H7 (cell line): ENCODE measurements at regions not wholly inside any gene's neighbourhood (a gene's known extent, or its start where the extent isn't known, plus 50 kb on each side); places are given as distances from the start of the nearest gene placed in this dataset.

Source experiments
- DNase-seq: peaks from one replicate; pipeline ENCODE4 v3.0.0; 2012
- H3K27me3 ChIP-seq: 2 replicates; pipeline ENCODE4 v1.6.0; 2011; ENCODE audit warnings: mild to moderate bottlenecking, low read length; ENCODE audit not compliant: control insufficient read depth, insufficient read depth
- H3K36me3 ChIP-seq: replicated peaks from 2 replicates; pipeline ENCODE4 v1.5.1; 2011; ENCODE audit warnings: low read length; ENCODE audit not compliant: control insufficient read depth, insufficient read depth
- H3K4me3 ChIP-seq: 2 replicates; pipeline ENCODE4 v1.5.1; 2011; ENCODE audit warnings: low read depth, mild to moderate bottlenecking, control low read depth, low read length, moderate library complexity; ENCODE audit not compliant: insufficient read depth

DNA sequence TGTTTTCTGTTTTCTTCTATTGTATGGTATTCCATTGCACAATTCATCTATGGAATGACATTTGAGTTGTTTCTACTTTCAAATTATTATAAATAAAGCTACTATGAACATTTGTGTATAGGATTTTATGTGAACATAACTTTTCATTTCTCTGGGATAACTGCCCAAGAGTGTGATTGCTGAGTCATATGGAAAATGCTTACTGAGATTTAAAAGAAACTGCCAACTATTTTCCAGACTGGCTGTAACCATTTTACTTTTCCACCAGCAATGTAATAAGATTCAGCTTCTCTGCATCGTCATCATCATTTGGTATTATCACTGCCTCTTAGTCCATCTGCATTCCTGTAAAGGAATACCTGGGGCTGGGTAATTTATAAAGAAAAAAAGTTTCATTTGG lies 779.6 kb upstream of the PRMT6 start:
- DNase-seq: no peak

DNA sequence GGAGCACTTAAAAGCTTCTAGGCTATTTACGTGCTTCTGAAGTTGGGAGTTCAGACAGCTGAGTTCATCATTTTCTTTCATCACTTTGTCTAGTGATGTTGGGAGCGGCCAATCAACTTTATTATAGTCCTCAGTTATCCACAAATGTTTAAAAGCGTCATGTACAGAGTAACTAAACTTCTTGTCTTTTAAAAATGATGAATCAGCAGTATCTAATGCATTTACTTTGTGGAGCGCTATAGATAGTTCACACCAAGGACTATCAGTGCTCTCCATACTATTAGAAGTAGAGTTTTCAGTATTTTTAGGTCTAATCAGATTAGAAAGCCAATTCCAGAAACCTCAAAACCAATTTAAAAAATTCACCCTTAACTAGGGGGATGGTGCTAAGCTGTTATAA lies 778.7 kb upstream of the PRMT6 start:
- Histone ChIP-seq H3K4me3 (no peak overlapping the region), H3K27me3 (no peaks in the 10 kb centered on the region), H3K36me3 (no peaks in the 10 kb centered on the region)
- DNase-seq: no peak

More for the DNA sequence above, 779.6 kb upstream of the PRMT6 start:
- H3K36me3 ChIP-seq: no peaks in the 10 kb centered on the region
- no peak overlapping the region for H3K4me3 ChIP-seq
- no peaks in the 10 kb centered on the region for H3K27me3 ChIP-seq

DNA sequence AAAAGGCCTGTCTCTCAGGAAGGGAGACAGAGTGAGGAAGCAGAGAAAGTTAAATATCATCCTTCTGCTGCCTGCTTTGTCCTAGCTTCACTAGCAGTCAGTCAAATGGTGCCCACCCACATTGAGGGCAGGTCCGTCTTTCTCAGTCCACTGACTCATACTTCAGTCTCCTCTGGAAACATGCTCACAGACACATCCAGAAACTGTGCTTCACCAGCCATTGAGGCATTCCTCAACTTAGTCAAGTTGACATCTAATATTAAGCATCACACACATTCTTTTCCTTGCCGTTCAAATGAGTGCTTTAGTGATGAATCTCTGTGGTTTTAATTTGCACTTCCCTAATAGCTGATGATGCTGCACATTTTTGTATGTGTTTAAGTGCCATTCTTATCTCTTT lies 777.8 kb upstream of the PRMT6 start:
- Histone ChIP-seq H3K36me3 (no peaks in the 10 kb centered on the region), H3K27me3 (no peaks in the 10 kb centered on the region), H3K4me3 (no peak overlapping the region)
- DNase-seq: no peak

DNA sequence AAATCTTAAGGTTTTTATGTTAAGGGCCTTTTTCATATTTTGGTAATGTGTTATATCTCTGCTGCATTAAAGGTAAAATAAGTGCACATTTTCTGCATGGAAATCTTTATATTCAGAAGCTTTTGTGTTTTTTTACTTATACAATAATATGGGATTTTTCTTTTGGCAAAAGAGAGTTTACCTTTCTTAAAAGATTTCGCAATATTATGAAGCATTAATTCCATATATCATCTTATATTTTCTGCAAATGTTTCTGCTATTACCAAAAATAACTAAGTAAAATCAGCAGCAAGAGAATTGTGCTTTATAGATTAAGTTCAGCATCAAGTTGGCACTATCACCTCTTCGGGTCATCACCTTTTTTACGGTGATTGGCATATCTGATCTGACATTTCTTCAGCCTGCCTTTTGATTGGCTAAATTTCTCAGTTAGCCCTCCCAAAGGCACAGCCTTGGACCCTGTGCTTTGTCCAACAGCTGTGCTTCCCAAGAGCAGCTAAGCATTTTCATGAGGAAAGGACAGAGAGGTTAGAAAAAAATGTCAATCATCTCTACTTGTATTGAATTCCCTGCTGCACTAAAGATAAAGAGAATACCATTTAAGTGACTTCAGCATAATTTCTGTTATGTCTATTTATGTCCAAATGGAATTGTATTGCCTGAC lies 767.1 kb upstream of the PRMT6 start:
- no peak for DNase-seq
- no peaks in the 10 kb centered on the region for H3K36me3 ChIP-seq

DNA sequence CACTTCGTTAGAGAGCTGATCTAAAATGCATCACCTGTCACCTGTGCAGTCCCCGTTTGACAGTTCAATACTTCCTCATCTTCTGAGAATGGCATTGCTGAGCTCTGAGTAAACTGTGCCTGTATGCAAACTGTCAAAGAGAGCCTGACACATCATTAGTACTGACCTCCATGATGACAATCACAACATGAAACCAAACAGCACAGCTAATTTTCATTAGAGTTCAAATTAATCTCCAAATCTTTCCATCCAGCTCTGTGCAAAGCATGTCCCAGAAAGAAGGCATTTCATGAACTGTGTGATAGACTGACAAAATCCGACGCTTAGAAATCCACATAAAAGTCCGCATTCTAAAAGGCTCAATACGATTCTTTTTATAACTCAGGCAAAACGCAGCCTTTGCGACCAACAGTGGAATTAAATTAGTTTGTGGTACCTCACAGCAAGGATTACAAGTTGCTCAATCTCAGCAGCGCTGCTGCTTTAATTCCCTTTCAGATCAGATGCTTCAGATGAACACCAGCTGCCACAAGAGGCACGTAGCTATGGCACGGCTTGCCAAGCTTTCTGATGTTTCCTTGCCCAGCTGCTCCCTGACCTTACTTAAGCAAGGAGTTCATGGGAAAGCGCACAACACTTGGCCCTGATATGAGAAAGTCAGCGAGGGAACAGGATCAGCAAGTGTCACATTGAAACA lies 765.5 kb upstream of the PRMT6 start:
- DNase-seq: no peak
- Histone ChIP-seq H3K36me3 (no peaks in the 10 kb centered on the region), H3K27me3 (no peaks in the 10 kb centered on the region), H3K4me3 (no peak overlapping the region)

More for the DNA sequence above, 767.1 kb upstream of the PRMT6 start:
- no peak overlapping the region for H3K4me3 ChIP-seq
- no peaks in the 10 kb centered on the region for H3K27me3 ChIP-seq

DNA sequence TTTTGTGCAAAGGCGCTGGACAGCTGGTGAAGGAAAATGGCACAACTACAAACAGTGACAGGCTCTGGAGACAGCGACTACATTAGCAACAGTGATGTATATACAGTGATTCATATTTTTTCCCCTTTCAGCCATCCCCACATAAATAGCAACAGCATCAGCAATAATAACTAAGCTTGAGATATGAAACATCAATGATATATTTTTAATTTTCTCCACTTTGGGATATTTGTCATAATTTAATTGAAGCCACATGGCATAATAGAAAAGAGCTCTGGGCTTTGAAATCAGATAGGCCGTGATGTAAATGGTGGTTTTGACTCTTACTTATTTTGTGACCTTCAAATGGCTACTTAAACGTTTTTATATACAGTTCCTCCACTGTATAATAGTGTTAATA lies 764.3 kb upstream of the PRMT6 start:
- Histone ChIP-seq H3K36me3 (no peaks in the 10 kb centered on the region), H3K4me3 (no peak overlapping the region), H3K27me3 (no peaks in the 10 kb centered on the region)
- no peak for DNase-seq

DNA sequence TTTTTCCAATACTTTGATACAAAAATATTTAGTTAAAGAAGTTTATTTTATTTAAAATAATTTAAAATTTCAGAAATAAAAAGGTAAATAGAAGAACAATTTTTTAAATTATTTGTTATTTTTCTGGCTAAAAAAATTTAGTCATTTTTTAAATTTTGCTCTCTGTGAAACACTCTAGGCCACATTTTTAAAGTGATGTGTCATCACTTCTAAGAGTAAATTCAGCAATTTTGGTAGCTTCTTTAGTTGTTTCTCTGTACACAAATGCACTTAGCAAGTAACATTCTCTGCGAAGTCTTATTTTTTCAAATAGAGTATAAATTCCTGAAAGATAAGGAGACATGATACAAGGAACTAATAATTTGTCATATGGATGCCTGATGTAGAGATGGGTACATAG lies 760.0 kb upstream of the PRMT6 start:
- Histone ChIP-seq H3K27me3 (no peaks in the 10 kb centered on the region), H3K4me3 (no peak overlapping the region), H3K36me3 (no peaks in the 10 kb centered on the region)
- DNase-seq: no peak

DNA sequence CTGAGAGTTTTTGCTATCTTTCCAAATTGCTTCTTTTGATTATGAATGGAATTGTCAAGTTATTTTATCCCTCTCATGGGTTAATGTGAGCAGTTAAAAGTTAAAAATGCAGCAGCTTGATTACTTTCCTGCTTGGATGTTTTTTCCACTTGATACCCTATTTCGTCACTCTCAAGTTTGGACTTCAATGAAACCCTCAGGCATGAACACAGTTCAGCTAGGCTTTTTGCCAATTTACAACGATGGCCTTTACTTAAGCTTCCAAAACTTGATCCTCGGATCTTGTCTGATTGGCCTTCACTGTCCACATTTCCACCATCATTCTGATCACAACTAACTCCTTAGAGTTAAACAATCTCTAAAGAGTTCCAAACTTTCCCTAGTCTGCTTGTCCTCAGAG lies 752.4 kb upstream of the PRMT6 start:
- Histone ChIP-seq H3K36me3 (no peaks in the 10 kb centered on the region), H3K4me3 (no peak overlapping the region), H3K27me3 (no peaks in the 10 kb centered on the region)
- no peak for DNase-seq

DNA sequence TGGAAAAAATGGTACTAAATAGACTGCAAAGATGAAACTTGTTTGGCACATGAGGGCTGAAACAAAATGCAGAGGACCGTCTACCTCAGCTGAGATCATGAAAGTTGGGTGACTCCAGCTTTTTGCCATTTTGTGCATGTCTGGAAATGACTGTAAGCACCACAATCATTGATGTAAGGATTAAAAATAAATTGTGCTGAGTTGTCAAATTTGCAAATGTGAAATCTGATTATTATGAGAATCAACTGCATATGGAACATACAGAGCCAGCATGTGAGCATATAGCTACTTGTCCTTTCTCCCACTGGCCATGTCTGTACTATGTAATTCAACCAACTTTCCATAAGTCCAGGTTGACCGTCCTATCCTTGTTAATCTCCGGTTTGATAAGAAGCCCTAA lies 736.9 kb upstream of the PRMT6 start:
- DNase-seq: no peak
- H3K36me3 ChIP-seq: no peaks in the 10 kb centered on the region
- H3K27me3 ChIP-seq: no peaks in the 10 kb centered on the region

DNA sequence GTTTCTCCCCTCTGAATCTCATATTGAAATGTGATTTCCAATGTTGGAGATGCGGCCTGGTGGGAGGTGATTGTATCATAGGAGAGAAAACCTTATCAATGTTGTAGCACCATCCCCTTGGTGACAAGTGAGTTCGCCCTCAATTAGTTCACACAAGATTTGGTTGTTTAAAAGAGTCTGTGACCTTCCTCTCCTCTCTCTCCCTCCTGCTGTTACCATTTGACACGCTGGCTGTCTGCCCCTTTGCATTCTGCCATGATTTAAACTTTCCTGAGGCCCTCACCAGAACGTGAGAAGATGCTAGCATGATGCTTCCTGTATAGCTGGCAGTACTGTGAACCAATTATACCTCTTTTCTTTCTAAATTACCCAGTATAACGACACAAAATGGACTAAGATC lies 730.9 kb upstream of the PRMT6 start:
- Histone ChIP-seq H3K27me3 (no peaks in the 10 kb centered on the region), H3K36me3 (no peaks in the 10 kb centered on the region), H3K4me3 (no peak overlapping the region)
- DNase-seq: no peak

More for the DNA sequence above, 736.9 kb upstream of the PRMT6 start:
- H3K4me3 ChIP-seq: no peak overlapping the region

DNA sequence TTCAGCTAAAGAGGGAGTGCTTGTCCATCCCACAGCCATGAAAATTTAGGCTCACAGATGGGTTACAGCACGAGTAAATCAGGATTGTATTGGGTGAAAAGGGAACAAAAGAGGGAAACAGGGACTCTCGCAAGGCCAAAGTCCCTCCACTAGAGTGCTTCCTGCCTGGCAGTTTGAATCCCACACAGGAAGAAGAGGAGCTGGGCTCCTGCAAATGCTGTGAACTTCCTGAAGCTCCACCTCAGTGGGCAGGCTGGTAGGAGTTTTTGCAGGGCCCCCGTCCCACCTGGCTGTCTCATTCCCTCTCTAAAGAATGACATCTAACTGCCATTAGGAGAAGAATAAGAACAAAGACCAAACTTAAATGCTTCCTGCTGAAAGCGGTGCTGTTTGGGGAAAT lies 712.0 kb upstream of the PRMT6 start:
- Histone ChIP-seq H3K4me3 (no peak overlapping the region), H3K36me3 (no peaks in the 10 kb centered on the region), H3K27me3 (no peaks in the 10 kb centered on the region)
- no peak for DNase-seq

DNA sequence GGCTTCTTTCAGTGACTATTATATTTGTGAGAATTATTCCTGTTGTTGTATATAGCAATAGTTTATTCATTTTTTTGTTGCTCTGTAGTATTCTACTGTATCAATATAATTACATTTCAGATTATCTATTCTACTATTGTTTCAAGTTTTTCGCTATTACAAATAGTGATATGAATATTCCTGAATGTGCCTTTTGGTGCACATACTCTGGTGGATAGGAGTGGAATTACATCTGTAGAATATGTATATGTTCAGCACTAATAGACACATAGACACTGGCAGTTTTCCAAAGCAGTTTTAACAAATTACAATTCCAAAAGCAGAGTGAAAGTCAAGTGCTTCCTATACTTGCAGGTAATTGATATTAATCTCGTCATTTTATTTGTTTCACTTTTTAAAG lies 696.2 kb upstream of the PRMT6 start:
- Histone ChIP-seq H3K4me3 (no peak overlapping the region), H3K36me3 (no peaks in the 10 kb centered on the region), H3K27me3 (no peaks in the 10 kb centered on the region)
- no peak for DNase-seq

DNA sequence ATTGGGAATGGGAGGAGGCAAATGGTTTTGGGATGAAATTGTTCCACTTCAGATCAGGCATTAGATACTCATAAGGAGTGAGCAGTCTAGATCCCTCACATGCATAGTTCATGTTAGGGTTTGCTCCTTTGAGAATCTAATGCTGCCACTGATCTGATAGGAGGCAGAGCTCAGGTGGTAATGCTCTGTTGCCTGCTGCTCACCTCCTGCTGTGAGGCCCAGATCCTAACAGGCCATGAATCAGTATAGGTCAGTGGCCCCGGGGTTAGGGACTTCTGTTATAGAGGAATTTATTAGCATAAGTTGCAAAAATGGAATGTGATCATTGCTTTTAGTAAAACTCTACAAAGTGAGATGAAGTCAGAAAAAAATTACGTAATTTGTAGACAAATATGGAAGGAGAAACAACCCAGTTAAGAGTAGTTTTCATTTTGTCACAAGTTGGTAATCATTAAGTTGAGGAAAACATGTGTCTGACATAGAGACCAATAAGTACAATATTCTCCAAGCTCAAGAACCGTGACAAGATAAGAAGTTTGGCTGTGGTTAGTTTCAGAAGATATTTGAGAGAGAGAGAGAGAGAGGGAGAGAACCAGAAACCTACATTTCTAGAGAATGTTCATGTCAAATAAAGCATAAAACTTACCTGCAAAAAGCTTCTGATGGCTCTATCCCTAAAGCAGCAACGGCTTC lies 689.7 kb upstream of the PRMT6 start:
- Histone ChIP-seq H3K27me3 (no peaks in the 10 kb centered on the region), H3K36me3 (no peaks in the 10 kb centered on the region), H3K4me3 (no peak overlapping the region)
- DNase-seq: no peak

DNA sequence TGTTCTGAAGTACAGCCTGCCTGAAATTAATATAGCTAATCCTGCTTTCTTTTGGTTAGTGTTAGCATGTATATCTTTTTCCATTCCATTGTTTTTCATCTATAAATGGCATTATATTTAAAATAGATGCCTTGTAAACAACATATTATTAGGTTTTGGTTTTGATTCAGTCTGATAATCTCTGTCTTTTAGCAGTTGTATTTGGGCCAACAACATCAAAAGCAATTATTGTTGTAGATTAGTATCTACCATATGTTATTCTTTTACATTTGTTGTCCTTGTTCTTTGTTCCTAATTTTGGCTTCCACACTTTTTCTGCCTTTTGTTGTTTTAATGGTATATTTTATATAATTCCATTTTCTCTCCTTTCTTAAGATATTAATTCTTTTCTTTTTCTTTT lies 678.2 kb upstream of the PRMT6 start:
- Histone ChIP-seq H3K27me3 (no peaks in the 10 kb centered on the region), H3K36me3 (no peaks in the 10 kb centered on the region), H3K4me3 (no peak overlapping the region)
- no peak for DNase-seq

DNA sequence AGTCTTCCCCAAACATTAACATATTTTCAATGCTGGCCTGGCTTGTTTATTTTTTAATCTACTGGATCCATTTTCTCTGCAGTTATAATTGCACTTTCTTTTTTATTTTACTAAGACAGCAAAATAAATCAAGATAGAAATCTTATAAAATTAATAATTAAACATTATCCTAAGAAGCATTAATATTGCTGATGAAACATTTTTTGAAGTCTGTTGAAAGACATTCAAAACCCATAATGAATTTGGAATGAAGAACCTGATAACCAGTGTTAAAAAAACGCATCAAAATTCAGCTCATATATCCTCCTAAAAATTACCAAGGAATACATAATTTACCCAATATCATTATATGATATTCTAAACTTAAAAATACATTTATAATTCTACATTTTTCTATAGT lies 675.7 kb upstream of the PRMT6 start:
- no peaks in the 10 kb centered on the region for H3K27me3 ChIP-seq
- H3K4me3 ChIP-seq: no peak overlapping the region
- no peak for DNase-seq
- no peaks in the 10 kb centered on the region for H3K36me3 ChIP-seq
